Ecto neural progenitor cell (in vitro differentiated cells): ENCODE measurements at regions not wholly inside any gene's neighbourhood (a gene's known extent, or its start where the extent isn't known, plus 50 kb on each side); places are given as distances from the start of the nearest gene placed in this dataset.
"Not testable (repeated sequence)": the region's sequence is repeated elsewhere in the genome, so short reads cannot be mapped to it uniquely, and the experiment has no call there.

Source experiments
- DNase-seq: peaks from one replicate; pipeline ENCODE4 v3.0.0-alpha.2; 2018; ENCODE audit warnings: low spot score

DNA sequence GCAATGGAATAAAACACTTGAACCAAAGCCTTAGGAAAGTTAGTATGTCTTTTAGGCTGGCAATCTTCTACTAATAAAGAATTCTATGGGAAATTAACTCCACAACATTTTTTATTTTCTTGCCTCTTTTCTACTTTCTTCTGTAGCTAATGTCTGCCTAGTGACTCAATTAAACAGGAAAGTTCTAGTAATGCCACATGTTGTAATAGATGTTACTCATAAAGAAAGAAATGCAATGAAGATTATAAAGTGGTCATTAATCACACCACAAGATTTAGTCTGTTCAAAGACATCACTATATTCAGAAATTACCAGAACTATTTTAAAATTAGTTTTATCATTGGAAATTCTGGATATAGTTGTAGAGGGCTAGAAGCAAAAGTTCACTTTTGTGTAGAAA lies 329.7 kb downstream of the SI start:
- DNase-seq, result no peak

DNA sequence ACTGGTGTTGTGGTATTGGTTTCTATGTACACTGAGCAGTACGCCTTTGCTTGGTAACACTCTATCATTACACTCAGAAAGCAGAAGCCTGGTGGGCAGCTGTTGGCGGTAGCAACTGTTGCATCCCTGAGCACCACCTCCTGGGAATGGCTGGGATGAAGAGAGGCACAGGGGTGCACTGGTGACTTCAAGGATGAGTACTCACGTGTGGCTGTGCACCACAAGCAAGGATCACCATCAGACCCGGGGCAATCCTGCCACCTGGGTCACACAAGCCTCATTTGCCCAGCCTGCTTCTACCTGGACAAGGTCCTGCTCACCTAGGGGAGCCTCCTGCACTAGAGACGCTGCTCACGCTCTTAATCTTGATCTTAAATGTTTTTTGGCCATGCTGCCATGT lies 336.4 kb downstream of the SI start:
- no peak for DNase-seq

DNA sequence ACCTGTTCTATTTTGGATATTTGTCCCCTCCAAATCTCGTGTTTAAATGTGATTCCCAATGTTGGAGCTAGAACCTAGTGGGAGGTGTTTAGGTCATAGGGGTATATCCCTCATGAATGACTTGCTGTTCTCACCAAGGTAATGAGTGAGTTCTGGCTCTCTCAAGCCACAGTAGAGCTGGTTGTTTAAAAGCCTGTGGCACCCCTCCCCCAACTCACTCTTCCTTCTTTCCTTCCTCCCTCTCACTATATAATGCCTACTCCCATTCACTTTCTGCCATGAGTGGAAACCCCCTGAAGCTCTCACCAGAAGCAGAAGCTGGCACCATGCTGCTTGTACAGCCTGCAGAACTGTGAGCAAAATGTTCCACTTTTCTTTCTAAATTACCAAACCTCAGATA lies 341.1 kb downstream of the SI start:
- no peak for DNase-seq

DNA sequence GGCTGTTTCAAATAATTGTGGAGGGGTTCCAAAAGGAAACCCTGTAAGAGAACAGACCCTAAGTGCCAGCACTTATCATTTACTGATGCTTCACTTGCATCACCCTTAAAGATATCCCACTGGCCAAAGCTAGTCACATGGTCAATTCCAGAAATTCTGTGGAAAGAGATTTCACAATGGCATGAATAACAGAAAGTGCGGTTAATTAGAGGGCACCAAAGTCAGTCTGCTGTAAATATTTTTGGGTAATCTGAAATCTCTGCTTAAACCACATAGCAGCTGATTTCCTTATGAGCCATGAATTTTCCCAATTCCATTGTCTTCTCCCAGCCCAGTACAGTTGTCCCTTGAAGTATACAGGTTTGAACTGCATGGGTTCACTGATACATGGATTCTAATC lies 346.1 kb downstream of the SI start:
- no peak for DNase-seq

DNA sequence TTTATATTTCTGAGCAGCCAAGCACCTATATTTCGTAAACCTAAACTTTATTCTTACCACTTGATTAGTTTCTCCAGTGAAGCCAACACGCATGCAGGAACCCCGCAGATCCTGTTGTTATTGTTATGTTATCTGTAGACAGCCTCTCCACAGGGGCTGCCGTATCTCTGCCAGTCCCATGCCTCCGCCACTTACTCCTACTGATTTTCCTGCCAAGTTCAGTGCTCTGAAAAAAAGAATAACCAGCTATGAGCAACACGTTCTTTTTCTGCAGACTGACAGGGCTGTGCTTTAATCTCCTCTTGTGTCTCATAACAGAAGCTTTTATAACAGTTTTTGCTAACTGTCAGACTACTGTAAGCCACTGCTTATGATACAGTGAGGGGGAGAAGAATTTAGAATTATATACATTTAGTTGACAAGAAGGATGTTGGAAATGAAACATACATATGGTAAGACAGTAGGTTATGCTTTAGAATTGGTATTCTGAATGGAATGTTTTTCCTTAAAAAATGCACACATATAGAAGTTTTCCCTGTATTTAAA lies 347.4 kb downstream of the SI start:
- no peak for DNase-seq

DNA sequence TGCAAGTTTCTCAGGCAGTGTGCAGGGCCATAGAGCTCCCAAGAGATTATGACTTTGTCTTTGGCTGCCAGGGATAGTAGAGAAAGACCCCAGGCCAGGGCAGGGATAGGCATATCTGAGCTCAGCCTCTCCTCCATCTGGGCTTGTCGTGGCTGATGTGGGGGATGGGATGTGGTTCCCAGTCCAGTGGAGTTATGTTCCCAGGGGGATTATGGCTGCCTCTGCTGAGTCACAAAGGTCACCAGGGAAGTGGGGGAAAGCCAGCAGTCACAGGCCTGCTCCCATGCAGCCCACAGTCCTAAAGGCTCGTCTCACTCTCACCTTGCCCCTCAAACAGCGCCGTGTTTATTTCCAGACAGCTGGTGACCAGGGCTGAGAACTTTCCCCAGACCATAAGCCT lies 354.9 kb downstream of the SI start:
- peak; percentile 49 for DNase-seq

DNA sequence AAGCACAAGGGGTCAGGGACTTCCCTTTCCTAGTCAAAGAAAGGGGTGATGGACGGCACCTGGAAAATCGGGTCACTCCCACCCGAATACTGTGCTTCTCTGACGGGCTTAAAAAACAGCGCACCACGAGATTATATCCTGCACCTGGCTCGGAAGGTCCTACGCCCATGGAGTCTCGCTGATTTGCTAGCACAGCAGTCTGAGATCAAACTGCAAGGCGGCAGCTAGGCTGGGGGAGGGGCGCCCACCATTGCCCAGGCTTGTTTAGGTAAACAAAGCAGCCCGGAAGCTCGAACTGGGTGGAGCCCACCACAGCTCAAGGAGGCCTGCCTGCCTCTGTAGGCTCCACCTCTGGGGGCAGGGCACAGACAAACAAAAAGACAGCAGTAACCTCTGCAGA lies 375.5 kb downstream of the SI start:
- not testable (repeated sequence) for DNase-seq

DNA sequence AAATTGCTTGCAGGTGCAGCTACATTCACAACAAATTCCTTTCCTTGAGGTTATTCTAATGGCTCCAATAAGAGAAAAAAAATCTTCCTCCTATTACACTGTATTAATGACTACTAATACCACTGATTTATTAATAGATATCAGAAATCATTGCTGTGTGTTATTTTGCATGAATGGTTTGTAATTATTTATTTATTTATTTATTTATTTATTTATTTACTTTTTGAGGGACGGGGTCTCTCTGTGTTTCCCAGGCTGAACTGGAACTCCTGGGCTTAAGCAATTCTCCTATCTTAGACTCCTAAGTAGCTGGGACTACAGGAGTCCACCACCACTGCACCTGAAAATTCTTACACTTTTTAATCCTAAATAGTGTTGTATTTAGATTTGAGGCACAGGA lies 390.4 kb downstream of the SI start:
- DNase-seq, result no peak

DNA sequence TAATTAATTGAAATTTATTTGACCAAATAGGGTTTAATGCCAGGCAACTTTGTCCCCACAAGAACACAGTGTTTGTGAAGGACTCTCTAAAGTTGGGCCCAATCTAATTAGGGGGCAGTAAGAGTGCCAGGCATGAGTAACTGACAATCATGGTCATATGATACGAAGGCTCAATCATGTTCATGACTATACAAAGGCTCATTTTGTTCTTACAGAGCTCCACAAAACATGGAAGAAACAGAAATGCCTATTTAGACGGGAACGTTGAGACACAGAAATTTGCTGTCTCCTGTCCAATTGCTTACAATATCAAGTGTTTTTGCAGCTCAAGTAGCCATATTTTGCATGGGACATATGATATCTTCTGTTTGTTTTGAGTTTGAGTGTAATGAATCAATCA lies 391.1 kb downstream of the SI start:
- DNase-seq, result no peak

DNA sequence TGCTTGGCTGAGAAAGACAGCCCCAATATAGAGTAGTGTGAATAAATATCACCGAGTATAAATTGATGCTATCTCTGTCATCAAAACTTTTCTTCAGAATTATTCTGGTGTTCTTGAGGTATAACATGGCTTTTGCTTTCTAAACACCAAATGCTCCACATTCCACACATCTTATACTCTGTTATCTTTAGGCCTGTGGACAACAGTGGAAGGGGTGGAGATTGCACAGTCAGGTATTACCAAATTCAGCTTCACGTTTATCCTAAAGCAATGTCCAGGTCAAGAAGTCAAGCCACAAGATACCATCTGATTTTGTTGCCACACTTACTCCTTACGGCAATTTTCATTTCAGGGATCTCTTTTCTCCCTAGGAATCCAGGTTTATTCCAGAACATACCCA lies 394.8 kb downstream of the SI start:
- DNase-seq, result no peak

DNA sequence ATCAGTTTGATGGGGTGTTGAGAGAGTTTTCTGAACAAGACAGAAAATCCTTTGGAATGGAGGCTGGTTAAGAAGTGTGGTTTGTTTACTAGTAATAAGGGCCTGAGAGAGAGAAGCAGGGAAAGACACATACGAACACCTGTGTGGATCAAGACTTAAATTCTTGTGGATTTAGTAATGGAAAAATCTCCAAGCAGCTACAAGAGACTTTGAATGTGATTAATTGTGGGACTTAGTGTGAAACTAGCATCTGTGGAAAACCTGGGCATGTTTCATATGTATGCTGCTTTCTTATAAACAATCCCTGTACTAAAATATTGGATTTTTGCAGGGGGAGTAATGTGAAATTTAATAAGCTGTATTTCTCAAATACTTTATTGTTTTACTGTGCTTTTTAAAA lies 399.1 kb downstream of the SI start:
- DNase-seq, result no peak

DNA sequence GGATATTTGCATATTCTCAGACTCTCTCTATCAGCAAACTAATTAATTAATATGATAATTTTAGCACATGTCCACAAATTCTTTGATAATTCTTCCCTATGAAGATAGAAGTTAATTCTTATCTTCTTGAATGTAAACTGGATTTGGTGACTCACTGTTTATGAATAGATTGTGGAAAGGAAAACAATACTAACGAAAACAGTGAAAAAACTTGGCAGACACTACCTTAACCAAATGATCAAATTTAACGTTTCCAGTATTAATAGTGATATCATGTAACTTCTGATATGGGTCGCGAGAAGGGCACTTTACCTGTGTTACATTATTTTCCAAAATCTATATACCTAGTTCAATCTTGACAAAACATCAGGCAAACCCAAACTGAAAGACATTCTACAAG lies 401.0 kb downstream of the SI start:
- no peak for DNase-seq

DNA sequence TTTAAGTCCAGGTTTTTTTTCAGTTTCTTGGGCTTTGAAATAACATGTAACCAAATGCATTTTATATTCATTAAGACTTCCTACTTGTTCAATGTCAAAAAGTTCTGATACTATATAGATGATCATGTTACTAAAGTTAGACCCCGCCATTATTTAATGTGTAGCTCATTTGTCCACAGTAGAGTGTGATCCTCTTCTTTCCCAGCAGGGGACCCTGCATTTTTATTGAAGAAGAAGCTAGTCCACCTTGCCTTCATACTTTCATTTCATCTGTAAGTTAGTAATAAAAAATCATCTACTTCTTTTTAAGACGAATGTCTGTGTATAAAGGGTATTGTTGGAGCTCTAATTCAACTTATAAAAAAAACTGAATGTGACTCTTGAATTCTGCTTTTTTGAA lies 404.6 kb downstream of the SI start:
- DNase-seq, result no peak

DNA sequence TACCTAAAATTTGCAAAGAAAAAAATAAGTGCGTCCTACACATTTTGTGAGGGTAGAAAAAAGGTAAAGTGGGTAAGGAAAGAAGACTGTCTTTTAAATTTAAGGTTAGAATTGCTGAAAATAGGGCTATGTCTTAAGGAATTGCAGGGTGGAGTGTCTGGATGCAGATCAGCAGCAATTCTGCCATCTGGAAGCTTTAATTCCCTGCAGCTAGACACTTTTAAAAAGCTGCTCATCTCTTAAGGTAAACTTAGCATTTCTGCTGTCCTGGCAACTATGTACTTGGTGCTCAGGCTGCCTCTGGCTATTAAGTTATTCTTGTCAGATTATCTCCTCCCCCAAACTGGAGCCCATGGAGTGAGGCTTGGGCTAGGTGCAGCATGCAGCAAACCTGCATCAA lies 420.2 kb downstream of the SI start:
- no peak for DNase-seq

DNA sequence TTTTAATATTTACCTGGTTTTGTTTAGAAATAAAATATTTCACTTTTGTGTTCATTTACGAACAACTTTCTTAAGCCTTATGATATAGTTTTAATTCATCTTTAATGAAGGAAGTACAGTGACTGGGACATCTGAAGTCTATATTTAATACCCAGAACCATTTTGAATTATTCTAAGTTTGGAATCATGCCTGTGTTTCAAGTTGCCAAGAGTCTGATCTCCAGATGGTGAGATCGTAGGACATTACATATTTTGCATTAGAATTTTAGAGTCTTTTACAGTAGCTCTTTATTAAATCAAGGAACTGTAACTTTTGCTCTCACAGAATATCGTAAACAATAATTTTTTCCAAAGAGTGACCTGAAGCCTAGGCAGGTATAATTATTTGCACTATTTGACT lies 420.7 kb downstream of the SI start:
- no peak for DNase-seq

DNA sequence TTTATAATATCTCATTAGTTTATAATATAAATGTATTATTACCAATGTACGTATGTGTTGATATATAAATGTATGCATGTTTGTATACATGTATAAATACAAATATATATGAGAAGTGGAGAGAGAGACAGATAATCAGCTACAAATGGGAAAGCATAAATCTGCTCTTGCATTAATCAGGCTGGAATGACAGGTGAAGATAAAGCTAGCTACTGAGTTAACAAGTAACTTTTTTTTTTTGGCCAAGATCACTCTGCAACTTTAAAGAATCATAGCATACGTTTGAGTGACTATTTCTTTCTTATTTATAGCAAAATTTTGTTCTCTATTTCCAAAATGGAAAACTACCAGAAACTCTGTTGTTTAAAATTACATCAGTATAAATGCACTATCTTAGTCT lies 422.8 kb downstream of the SI start:
- no peak for DNase-seq

DNA sequence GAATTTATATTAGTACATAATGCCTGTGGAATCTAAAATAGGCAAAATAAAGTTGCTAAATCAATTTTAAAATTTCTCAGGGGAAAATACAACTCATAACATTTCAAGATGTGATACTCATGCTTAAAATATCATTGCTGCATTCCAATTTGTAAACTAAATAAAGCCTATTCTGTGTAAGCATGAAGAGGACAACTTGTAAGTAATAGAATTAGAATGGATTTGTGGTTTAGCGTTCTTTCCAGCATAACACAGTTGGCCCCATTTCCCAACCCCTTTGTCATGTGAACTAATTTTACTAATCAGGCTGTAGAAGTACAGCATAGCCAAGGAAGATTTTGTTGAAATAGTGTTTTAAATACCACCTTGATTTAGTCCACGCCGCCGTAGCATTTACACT lies 437.2 kb downstream of the SI start:
- DNase-seq, result no peak

DNA sequence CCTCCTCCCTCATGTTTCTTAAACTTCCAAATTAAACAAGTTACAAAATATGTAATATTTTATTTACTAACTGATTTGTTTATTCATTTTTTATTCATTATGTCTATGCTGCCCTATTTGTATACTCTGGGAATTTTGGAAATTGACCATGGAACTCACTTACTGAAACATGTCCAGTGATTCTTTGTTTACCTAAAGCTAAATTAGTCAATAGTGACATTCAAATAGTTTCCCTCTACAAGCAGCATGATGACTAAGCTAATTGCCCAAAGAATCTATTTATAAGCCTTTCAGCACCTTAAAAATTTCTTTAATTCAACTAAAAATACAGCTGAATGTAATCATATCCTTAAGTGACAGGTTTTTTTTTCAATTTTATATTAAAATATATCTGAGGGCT lies 437.7 kb downstream of the SI start:
- no peak for DNase-seq

DNA sequence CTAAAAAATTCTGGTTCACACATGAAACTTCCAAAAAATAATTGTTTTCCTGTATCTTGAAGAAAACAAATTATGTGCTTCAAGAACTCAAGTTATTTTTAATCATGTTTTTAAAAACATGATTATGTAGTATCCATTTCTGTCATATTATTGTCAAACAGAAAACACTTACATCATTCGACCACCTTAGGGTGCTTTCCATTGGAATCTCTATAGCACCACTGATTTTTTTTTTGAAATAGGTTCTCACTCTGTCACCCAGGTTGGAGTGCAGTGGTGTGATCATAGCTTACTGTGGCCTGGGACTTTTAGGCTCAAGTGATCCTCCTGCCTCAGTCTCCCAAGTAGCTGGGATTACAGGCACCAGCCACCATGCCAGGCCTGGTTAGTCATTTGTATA lies 457.3 kb downstream of the SI start:
- DNase-seq, result no peak

DNA sequence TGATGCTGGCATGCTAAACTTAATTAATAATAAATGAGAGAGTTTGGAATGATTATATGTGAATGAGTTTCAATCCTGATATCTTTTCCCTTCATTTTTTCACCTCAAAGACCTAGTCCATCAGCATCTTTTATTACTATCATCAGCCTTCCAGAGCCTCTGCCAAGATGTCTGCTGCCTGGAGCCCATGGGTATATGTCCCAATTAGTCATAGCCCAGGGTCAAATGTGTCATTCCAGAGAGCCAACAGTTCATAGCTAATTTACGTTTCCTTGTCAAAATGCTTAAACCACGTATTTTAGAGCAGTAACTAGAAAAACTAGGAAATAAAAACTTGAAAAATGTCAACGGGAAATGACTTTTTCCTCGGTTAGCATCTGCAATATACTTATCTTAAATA lies 457.9 kb downstream of the SI start:
- DNase-seq, result no peak

DNA sequence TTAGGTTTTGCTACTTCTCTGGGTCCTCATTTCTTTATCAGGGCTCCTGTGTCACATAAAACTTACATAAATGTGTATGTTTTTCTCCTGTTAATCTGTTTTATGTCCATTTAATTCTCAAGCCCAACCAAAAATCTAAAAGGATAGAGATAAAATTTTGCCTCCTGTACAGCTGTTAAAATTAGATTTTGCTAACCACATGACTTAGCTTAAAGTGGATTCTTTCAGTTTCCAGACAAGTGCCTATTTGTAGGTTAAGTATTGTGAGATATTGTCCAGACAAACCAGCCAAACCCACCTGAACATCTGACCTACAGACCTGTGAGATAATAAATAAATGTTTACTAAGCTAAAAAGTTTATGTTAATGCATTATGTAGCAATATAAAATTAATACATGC lies 465.5 kb downstream of the SI start:
- no peak for DNase-seq

DNA sequence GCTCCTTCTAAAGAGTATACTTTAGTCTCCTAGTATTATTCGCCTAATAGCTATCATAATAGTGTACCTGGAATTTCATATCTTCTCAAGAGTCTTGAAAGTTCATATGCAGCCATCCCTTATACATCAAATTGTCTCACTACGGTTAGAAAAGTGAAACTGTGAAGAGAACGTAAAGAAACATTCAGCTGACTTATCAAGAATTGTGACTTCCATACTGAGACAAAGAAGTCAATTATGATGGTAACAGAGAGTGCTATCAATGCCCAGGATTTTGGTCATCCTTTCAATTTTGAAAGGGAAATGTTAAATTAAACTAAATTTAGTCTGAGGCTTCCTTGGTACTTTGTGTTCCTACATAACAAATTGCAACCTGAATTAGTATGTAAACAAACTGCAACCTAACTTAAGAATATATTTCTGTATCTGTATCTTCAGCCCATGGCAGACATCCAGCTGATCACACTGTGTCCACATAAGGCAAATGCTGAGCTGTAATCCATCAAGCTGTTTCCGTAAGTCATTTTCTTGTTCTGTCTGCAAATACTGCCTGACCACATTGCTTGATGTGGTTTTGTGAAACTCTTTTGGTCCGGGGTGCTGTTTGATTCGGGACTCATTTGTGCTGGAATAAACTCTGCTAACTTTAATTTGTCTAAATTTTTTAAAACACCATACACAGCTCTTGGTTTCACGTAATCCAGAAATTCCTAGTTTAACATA lies 469.6 kb downstream of the SI start:
- DNase-seq, result no peak

DNA sequence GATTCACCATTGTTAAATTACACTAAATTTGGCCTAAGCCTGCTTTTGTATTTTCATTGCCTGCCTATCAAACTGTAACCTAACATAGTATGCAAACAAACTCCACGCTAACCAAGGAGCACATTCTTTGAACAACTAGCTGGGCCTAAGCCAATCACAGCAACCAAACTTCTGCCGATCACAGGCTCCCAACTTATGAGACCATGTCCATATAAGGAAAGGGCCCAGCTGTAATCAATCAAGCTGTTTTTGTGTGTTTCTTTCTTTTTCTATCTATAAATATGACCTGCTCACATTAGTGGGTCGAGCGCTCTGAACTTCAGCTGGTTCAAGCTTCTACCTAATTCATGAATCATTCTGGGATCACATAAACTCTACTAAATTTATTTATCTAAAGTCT lies 473.6 kb downstream of the SI start:
- DNase-seq, result no peak

DNA sequence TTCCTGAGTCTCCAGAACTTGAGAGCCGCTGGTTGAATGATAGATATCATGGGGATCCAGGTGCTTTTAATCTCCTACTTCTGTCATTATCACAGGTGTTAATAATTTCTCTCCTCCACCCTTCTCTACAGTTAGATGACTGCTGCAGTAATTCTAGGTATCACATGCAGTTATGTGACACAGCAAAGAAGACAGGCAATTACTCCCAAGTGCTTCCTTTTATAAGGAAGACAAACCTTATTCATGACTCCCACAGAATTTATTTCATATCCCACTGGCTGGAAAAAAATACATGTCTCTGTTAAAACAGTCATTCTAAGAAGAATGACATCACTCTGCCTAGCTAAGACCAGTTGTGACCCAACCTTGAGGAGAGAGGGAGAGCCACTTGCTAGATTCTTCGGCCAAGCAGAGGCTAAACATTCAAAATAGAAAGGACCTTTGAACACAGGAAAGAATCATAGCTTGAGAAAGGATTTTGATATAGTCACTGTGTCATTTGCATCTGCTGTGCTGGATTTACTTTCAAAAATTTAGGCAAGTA lies 500.6 kb downstream of the SI start:
- DNase-seq, result no peak
